A673 (cell line): ENCODE measurements at regions not wholly inside any gene's neighbourhood (a gene's known extent, or its start where the extent isn't known, plus 50 kb on each side); places are given as distances from the start of the nearest gene placed in this dataset.

Source experiments
- BruUV-seq: library from RNA; stranded (reverse); fragments of 400-500 nt; replicated peaks from 2 replicates; lab custom pipeline; 2021; lab: Mats Ljungman, UMichigan
- CTCF ChIA-PET: fragments of 300-600 bp; sonication (Branson Sonifier 250); formaldehyde crosslinking; loops from one replicate; lab custom pipeline; 2022; ENCODE audit warnings: antibody characterized with exemption; lab: Charles Lee
- POLR2A ChIA-PET: fragments of 300-600 bp; sonication (Branson Sonifier 250); formaldehyde crosslinking; loops from one replicate; lab custom pipeline; 2022; ENCODE audit warnings: antibody characterized with exemption; ENCODE audit not compliant: low non-redundant PET; lab: Charles Lee
- DNase-seq: peaks from one replicate; pipeline ENCODE4 v3.0.0-alpha.2; 2015; ENCODE audit warnings: low spot score
- H3K27ac ChIP-seq: fragments of 200-600 bp; sonication (generic); 2 replicates; pipeline ENCODE4 v1.5.1; 2016; ENCODE audit warnings: mixed run types, low read depth, mild to moderate bottlenecking, mixed read lengths, antibody characterized with exemption, low read length; ENCODE audit not compliant: poor library complexity, severe bottlenecking
- H3K27me3 ChIP-seq: fragments of 200-600 bp; sonication (generic); replicated peaks from 2 replicates; pipeline ENCODE4 v1.6.1; 2017; ENCODE audit warnings: mixed run types, low read depth, mild to moderate bottlenecking, mixed read lengths, antibody characterized with exemption, low read length; ENCODE audit not compliant: insufficient read depth, poor library complexity
- H3K36me3 ChIP-seq: fragments of 200-600 bp; sonication (generic); 2 replicates; pipeline ENCODE4 v1.6.1; 2016; ENCODE audit warnings: mixed run types, mild to moderate bottlenecking, mixed read lengths, antibody characterized with exemption, low read length; ENCODE audit not compliant: insufficient read depth, poor library complexity, severe bottlenecking
- H3K4me1 ChIP-seq: fragments of 200-600 bp; sonication (generic); 2 replicates; pipeline ENCODE4 v1.6.1; 2017; ENCODE audit warnings: mixed run types, mild to moderate bottlenecking, mixed read lengths, antibody characterized with exemption, low read length; ENCODE audit not compliant: insufficient read depth, poor library complexity, severe bottlenecking
- H3K4me3 ChIP-seq: fragments of 200-600 bp; sonication (generic); 2 replicates; pipeline ENCODE4 v1.5.1; 2016; ENCODE audit warnings: low read depth, mixed run types, mild to moderate bottlenecking, mixed read lengths, low read length; ENCODE audit not compliant: poor library complexity, severe bottlenecking
- H3K9me3 ChIP-seq: fragments of 200-600 bp; sonication (generic); 2 replicates; pipeline ENCODE4 v1.6.1; 2016; ENCODE audit warnings: mixed run types, low read depth, mild to moderate bottlenecking, mixed read lengths, antibody characterized with exemption, low read length; ENCODE audit not compliant: poor library complexity, severe bottlenecking
- EZH2 ChIP-seq: fragments of 200-600 bp; sonication (generic); IDR thresholded peaks from 2 replicates; pipeline ENCODE4 v1.6.1; 2017; ENCODE audit warnings: borderline replicate concordance, low read depth, mild to moderate bottlenecking, mixed read lengths, antibody characterized with exemption, low read length; ENCODE audit not compliant: poor library complexity, severe bottlenecking
- intact Hi-C: fragments of 100-400 bp; cut with micrococcal nuclease; formaldehyde crosslinking; loops from one replicate; pipeline ENCODE4 v1.10.0; 2022; ENCODE audit not compliant: unreplicated experiment
- TF ChIP-seq, protein P1 (sequence below): fragments of 300-800, 200-600 bp; sonication (generic); conservative IDR thresholded peaks from 2 replicates; pipeline ENCODE4 v1.5.1; 2017; ENCODE audit warnings: low read depth, mild to moderate bottlenecking, antibody characterized with exemption, low read length, moderate library complexity, mixed read lengths

DNA sequence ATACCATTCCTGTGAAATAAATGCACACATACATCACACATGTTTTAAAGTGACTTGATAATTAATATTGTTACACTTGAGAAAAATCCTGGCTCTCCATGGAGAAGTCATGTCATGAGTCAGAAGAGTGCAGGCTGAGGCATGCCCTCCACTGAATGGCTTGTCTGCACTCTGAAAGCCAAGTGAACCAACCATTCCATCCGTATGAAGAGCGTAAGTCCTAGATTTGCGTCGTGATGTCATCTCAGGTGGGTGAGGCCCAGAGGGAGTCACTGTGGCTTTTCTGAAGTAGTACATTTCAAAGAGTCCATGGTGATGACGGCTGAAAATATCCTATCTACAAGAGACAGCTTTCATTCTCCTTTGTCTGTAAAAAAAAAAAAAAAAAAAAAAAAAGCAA is 83.5 kb upstream of the IRX5 start:
- TF ChIP-seq EZH2, result no peak
- TF ChIP-seq, protein P1, sequence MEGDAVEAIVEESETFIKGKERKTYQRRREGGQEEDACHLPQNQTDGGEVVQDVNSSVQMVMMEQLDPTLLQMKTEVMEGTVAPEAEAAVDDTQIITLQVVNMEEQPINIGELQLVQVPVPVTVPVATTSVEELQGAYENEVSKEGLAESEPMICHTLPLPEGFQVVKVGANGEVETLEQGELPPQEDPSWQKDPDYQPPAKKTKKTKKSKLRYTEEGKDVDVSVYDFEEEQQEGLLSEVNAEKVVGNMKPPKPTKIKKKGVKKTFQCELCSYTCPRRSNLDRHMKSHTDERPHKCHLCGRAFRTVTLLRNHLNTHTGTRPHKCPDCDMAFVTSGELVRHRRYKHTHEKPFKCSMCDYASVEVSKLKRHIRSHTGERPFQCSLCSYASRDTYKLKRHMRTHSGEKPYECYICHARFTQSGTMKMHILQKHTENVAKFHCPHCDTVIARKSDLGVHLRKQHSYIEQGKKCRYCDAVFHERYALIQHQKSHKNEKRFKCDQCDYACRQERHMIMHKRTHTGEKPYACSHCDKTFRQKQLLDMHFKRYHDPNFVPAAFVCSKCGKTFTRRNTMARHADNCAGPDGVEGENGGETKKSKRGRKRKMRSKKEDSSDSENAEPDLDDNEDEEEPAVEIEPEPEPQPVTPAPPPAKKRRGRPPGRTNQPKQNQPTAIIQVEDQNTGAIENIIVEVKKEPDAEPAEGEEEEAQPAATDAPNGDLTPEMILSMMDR, result no peak
- DNase-seq, result no peak
- no peaks in the 10 kb centered on the region for H3K9me3 ChIP-seq
- no TSS peak for BruUV-seq
- H3K36me3 ChIP-seq, result no peaks in the 10 kb centered on the region
- no peak overlapping the region for H3K27ac ChIP-seq
- intact Hi-C loops, result no loop called here
- ChIA-PET CTCF (no interaction called here), POLR2A (no interaction called here)
- H3K27me3 ChIP-seq, result no peaks in the 10 kb centered on the region
- H3K4me3 ChIP-seq, result no peak overlapping the region
- no peaks in the 10 kb centered on the region for H3K4me1 ChIP-seq

DNA sequence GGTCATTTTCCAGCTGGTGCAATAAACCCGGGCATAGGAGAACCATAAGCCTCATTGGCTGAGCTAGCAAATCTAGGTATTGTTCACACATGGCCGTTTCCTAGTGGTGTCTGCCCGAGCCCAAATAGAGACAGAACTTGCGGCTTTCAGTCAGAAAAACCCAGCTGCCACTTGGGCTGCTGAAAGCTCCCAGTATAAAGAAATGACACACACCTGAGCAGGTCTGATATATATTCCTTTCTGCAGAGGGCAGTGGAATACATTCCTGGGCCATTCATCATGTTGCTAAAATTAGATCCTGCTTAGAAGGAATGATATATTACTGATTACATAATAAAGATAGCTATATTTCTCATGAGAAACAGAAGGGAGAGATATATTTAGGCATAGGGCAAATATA is 83.9 kb upstream of the IRX5 start:
- H3K27ac ChIP-seq, result no peak overlapping the region
- POLR2A ChIA-PET, result no interaction called here
- intact Hi-C loops, result no loop called here
- no peak overlapping the region for H3K4me3 ChIP-seq
- H3K36me3 ChIP-seq, result no peaks in the 10 kb centered on the region
- H3K4me1 ChIP-seq, result no peaks in the 10 kb centered on the region
- TF ChIP-seq, protein P1, result no peak
- no peak for TF ChIP-seq EZH2
- BruUV-seq, result no TSS peak
- H3K27me3 ChIP-seq, result no peaks in the 10 kb centered on the region
- no peaks in the 10 kb centered on the region for H3K9me3 ChIP-seq
- CTCF ChIA-PET, result no interaction called here
- DNase-seq, result no peak

DNA sequence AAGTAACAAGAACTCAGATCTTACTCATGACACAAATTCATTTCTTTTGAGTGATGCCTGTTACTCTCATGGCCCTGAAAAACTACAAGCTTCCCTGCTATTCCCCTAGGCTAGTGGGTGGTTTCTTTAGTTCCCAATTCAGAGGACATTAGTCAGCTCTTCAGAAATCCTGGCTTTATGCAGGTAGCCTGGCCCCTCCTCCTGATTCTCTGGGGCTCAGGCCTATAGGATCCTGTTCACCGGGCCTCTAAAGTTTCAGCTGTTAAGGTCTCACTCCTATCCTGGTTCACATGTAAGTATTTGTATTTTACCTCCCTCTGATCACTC is 87.3 kb upstream of the IRX5 start:
- no peak for DNase-seq
- no peaks in the 10 kb centered on the region for H3K4me1 ChIP-seq
- intact Hi-C loops, result no loop called here
- BruUV-seq, result no TSS peak
- TF ChIP-seq, protein P1, result no peak
- no peak for TF ChIP-seq EZH2
- H3K27ac ChIP-seq, result no peak overlapping the region
- H3K4me3 ChIP-seq, result no peak overlapping the region
- H3K27me3 ChIP-seq, result no peaks in the 10 kb centered on the region
- no peaks in the 10 kb centered on the region for H3K36me3 ChIP-seq
- CTCF ChIA-PET, result no interaction called here
- POLR2A ChIA-PET, result interaction anchor here (0.7 kb wide), 1 partner anchor 579 kb away, joined by 3 read pairs; no protein-coding TSS in a partner anchor
- no peaks in the 10 kb centered on the region for H3K9me3 ChIP-seq
